HG03342 (cell line): ENCODE measurements at regions not wholly inside any gene's neighbourhood (a gene's known extent, or its start where the extent isn't known, plus 50 kb on each side); places are given as distances from the start of the nearest gene placed in this dataset.
"Not testable (repeated sequence)": the region's sequence is repeated elsewhere in the genome, so short reads cannot be mapped to it uniquely, and the experiment has no call there.

Source experiments
- ATAC-seq: cut with Tn5 transposase; IDR thresholded peaks from one replicate; pipeline ENCODE4 v1.9.1; 2021; ENCODE audit warnings: mild to moderate bottlenecking, moderate library complexity; ENCODE audit not compliant: unreplicated experiment

DNA sequence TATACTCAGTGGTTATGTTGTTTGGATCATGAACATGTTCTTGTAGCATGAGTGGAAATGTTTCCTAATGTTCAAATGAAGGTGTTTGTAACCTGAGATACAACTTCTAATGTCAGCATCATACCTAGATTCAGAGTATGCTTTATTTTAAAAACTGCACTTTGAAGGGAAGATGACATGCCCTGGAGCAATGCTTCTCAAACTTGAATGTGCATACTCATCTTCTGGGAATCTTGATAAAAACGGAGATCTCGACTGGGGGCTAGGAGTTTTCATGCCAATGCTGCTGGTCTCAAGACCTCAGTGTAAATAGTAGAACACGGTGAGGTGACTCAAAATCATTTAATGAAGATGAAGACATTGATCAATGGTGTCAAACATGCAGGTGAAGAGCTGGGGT, 440.0 kb upstream of the NOX3 start:
- no peak for ATAC-seq

DNA sequence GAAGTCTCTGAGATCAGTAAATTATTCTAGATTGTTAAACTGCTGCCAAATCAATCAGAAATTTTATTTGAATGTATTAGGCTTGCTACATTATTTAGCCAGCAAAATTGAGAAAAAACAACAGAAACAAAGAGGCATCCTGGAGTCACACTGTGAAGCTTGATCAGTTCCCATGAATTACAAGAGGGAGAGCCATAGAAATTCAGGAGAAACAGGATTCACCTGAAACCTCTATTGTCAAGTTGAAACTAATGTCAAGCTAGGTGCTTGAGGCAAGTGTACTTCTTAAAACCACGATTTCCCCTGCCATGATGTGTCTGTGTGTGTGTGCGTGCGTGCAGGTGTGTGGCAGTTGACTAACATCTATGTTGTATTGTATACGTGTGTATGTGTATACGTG, 439.1 kb upstream of the NOX3 start:
- no peak for ATAC-seq

DNA sequence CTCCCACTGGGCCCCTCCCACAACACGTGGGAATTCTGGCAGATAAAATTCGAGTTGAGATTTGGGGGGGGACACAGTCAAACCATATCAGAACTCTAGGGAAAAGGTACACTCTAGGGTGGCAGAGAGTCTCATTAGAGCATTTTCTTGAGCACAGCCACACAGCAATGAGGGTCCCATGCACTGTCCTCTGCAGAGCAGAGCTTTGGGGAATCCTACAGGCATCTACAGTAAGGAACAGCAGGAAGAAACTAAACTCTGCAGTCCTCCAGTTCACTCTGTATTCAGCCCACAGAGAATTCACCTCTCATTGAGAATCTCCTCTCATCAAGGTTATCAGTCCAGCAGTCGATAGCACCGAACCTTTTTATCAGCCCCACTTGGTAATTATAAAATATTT, 438.6 kb upstream of the NOX3 start:
- ATAC-seq = no peak

DNA sequence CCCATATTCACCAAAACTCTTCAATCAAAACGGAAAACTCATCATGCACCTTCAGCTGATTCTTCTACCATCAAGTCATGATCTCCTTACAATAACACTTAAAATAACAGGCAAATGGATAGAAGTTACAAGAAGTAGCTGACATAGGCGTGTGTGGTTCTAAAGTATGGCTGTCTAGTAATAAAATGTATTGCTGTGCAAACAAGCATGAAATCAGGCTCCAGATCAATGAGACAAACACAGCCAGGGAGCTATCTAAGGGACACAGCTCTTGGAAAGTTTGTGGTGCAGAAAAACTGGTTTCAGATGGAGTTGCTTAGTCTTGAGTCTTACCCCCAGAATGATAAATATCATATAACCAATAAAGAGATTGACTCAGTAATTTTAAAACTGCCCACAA, 434.8 kb upstream of the NOX3 start:
- no peak for ATAC-seq

DNA sequence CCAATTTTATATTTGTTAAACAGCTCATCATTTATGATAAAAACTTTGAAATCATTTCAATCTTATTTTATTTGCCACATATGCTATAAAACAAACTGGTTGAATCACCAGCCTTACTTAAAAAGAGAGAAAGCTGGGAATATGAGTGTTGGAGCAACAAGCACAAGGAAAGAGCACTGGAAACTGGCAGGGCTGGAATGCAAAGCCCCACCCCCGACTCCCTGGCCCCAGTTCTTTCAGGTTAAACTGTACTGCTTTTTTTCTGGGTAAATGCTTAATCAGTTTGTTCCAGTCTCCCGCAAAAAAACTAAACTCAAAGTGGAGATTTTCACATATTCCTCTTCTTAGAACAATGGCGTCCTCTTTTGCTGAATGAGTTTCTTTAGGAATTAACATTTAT, 433.8 kb upstream of the NOX3 start:
- no peak for ATAC-seq

DNA sequence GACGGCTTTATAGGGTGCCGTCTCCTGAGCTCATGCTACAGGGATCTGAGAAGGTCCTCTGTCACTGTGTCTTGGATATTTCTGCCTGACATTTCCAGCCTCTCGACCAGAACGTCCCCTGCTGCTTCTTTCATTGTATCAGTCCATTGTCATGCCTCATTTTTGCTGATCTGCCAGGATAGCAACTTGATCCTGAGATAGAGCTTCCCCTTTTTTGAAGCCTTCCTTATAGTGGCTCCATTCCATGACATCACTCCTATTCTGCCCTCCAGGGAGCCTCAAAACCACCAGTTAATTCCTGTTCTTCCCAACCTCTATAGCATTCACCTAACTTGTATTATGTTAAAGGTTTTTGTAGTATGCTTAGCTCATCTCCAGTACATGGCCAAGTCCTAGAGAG, 431.8 kb upstream of the NOX3 start:
- ATAC-seq = no peak

DNA sequence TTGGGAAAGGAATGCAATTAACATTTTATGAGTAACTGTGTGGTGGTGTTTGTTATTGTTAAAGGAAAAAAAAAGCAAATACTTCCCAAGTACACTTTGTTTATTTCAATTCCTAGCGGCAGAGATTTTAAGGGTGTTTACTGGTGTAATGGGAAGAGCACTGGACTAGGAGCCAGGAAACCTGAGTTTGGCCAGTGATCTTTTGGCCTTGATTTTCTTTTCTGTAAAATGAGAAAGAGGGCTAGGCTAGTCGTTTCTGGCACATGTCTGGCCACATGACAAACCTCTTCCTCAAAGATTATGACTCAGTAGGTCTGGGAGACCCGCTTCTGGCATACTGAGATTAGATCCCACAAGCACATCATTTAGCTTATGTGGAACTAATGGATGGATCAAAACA, 428.1 kb upstream of the NOX3 start:
- ATAC-seq = no peak

DNA sequence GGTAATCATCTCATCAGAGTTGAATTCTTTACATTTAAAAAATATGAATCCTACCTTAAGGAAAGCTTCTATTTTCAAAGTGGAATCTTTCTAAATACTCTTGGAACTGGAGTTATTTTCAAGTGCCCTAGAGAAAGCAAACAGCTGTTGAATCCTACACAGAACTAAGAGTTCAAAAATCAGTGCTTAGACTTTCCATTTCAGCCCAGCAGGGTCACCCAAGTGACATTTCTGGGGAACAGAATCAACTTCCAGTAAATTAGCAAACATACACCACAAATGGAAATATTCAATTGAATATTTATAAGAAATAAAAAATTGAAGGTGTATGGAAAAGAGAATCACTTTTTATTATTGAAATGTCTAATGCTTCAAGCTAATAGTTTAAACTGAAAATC, 427.7 kb upstream of the NOX3 start:
- no peak for ATAC-seq

DNA sequence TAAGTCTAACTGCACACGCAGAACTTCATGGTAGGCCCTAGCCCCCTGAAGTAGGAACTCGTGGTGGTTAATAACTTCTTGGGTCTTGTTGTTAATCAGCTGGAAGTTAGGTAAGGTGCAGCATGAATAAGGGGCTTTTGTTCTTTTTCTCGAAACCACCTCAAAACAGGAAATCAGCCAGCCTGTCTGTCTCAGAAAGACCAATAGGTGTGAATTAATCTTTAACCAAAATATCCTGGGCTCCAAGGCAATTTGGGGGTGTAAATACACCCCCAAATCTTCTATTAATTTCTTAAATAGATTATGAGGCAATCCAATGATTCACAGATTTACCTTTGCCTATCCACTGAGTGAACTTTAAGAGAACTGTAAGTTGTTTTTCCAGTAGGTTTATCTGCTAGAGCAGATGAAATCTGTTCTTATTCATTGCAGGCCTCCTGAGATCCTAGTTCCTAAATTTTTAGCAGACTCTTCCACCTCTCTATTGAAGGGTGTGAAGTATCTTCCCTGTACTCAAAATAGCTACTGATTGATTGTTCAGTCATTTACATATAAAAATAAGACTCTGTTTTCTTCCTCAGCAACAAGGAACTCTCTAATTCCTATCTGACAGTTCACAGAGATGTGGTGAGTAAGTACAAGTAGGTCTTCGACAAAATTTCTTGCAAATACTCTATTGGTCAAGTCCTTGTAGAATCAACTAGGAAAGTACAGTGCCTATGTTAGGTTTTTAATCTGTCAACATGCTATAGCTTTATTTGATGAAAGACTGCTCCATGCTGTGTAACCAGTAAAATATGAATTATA, 427.1 kb upstream of the NOX3 start:
- ATAC-seq = peak; percentile 88

DNA sequence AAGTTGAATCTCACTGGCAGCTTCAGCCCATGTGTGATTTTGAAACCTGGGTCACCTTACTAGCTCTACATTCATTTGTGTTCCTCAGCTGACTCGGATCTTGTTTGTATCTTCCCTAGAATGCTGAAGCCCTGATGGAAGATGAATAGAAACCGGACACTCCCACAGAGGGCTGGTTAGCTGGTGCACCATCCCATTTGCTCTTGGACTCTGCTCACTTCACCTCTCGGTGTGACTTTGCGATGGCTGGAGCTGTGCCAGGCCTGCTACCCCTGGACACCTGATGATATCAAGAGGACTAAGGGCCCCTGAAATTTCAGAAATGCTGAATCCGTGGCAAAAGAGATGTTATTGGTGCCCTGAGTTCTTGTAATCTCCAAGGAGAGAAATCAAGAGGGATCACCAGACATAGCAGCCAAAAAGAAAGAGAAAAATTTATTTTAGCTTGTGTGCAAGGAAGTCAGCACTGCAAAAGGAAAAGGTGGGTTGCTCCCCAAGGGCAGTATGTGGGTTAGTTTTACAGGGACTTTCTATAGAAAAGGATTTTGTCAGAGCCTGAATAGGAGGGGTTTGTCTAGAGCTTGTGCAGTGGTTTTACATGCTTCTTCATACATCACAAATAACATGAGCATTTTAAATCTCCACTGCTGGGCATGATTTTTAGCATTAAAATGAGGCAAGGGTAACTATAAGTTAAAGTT, 426.3 kb upstream of the NOX3 start:
- ATAC-seq = peak; percentile 35

DNA sequence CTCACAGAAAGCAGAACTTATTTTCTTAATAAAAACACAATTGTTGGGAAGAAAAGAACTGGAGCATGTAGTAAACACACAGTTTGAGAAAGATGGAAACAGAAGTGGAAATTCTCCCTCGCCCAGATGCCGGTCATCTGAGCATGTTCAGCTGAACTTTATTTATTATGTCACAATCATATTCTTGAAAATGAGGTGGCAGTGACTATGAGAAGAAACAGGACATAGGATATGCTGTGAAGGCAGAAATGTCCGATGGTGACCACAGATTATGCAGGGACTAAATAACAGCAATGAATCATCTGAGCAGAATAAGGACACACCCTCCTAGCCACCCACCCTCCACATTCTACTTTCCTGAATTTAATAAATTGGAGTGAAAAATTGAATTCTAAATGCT, 425.3 kb upstream of the NOX3 start:
- no peak for ATAC-seq

DNA sequence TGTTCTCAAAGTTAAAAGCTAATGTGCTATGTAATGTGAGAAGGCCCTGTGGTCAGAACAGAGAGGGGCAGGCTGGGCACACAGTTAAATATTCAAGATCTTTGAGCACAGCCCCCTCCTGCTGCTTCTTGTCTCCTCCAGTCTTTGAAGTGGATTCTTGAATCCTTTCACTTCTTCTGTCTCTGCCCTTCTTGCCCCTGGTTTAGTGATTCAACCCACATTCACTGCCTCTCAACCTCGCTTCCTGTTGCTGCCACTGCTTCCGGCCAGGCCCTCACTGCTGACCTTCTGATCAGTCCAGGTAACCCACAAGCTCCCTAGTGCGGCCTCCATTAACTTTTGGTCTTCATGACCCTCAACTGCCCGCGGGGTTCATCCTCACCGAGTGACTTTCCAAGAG, 417.3 kb upstream of the NOX3 start:
- no peak for ATAC-seq

DNA sequence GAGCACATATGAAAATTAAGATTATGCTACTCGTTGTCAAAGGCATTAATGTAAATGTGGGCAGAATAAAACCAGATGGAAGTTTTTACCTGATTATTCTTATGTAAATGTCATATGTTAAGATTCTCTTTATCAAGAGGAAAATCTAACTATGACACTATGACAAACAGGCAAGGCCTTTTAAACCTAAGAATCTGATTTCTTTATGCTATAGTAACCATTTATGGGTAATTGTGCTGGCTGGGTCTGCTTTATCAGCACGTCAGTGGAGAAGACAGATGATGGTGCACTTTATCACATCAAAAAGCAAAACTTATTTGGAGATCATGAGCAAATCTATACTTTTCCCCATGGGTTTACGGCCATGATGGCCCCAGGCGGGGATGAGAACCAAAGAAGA, 412.0 kb upstream of the NOX3 start:
- no peak for ATAC-seq

DNA sequence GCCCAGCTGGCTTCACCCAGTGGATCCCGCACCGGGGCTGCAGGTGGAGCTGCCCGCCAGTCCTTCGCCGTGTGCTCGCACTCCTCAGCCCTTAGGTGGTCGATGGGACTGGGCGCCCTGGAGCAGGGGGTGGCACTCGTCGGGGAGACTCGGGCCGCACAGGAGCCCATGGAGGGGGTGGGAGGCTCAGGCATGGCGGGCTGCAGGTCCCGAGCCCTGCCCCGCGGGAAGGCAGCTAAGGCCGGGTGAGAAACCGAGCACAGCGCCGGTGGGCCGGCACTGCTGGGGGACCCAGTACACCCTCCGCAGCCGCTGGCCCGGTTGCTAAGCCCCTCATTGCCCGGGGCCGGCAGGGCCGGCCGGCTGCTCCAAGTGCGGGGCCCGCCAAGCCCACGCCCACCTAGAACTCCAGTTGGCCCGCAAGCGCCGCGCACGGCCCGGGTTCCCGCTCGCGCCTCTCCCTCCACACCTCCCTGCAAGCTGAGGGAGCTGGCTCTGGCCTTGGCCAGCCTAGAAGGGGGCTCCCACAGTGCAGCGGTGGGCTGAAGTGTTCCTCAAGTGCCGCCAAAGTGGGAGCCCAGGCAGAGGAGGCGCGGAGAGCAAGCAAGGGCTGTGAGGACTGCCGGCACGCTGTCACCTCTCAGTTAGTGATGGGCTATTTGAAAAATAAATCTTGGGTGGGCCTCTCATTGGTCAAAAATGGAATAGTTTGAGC, 411.2 kb upstream of the NOX3 start:
- ATAC-seq = not testable (repeated sequence)

DNA sequence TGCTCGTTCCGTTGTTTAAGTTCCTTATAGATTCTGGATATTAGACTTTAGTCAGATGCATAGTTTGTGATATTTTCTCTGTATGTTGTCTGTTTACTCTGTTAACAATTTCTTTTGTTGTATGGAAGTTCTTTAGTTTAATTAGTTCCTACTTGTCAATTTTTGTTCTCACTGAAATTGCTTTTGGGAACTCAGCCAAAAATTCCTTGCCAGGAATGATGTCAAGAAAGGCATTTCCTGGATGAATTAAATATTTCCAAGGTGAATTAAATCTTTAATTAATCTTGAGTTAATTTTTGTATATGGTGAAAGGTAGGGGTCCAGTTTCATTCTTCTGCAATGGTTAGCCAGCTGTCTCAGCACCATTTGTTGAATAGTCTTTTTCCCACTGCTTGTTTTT, 406.2 kb upstream of the NOX3 start:
- no peak for ATAC-seq

DNA sequence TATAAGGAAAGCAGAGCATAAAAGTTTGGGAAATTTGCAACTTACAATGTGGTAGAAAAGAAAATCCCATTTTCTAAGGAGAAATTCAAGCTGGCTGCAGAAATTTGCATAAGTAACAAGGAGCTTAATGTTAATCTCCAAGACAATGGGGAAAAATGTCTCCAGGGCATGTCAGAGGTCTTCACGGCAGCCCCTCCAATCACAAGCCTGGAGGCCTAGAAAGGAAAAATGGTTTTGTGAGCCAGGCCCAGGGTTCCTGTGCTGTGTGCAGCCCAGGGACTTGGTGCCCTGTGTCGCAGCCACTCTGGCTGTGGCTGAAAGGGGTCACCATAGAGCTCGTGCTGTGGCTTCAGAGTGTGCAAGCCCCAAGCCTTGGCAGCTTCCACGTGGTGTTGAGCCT, 403.3 kb upstream of the NOX3 start:
- not testable (repeated sequence) for ATAC-seq

DNA sequence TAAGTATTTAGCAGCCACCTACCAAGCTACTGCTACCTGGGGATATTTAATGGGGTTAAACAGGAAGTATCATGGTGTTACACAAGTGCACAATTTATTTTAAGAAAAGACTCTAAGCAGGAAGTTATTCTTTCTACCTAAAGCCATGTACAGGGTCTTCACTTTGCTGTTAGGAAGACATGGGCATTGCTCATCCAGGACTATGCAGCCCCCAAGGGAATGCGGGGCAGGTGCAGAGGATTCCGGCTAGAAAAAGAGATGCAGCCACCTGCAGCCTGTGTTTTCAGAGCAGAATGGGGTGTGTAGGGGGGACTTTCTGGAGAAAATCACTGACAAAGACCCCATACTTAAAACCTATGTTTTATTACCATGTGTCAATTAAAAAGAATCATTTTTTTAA, 399.1 kb upstream of the NOX3 start:
- no peak for ATAC-seq

DNA sequence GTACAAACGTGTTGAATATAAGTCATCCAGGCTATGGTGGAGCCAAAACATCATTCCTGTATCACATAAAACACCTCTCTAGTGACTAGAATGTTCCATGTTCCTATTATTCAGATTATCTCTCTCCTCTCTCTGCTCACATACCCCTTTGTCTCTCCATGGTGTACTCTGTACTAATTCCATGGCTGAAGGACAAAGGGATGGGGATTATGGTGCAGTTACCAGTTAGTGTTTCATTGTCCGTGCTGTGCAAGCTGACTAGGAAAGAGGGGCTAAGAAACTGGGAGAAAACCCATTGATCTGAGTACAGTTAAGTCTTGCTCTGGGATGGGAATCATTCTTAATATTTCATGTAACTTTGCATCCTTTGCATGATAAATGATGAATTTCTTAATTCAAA, 397.4 kb upstream of the NOX3 start:
- no peak for ATAC-seq

DNA sequence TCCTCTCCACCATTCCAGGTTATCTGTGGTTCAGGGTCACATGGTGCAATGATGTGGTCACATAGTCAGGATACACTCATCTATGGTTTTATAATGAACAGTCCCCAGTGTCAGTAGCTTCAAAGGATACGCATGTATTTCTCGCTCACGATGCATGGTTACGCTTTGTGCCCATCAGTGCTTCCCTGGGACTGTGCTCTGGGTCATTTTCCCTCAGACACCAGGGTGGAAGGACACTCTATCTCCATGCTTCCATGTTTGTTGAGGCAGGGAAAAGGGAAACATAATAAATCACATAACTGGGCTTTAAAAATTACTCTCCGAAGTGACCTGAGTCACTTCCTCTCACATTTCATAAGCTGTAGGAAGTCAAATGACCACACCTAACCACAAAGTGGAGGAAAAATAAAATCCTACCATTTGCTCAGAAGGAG, 394.8 kb upstream of the NOX3 start:
- no peak for ATAC-seq

DNA sequence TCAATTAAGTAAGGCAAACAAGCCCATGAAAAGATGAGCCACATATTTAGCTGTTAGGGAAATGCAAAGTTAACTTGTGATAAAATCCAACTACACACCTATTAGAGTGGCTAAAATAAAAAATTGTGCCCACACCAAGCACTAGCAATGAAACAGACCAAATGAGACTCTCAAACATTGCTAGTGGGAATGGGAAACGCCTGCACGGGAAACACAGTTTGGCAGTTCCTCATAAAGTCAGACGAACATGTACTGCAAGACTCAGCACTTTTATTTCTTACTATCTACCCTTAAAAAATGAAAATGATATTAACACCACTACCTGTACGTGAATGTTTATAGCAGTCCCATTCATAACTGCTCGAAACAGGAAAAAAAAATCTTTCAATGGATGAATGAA, 392.1 kb upstream of the NOX3 start:
- ATAC-seq = no peak

DNA sequence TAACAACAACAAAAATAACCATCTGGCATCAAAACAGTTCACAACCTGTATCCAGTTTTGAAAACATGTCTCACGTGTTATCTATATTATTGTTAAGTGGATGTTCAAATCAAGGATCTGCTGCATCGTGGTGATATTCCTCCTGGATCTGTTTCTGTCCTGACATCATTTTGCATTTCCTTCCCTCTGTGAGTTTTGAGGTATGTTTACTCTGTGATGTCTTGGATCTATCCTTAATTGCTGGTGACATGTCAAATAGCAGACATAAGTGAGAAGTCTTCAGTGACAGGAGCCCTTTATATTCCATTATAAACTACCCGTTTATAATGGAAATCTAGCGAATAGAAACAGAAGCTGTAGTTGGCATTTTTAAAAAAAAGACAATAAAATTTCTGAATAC, 381.8 kb upstream of the NOX3 start:
- ATAC-seq = no peak

DNA sequence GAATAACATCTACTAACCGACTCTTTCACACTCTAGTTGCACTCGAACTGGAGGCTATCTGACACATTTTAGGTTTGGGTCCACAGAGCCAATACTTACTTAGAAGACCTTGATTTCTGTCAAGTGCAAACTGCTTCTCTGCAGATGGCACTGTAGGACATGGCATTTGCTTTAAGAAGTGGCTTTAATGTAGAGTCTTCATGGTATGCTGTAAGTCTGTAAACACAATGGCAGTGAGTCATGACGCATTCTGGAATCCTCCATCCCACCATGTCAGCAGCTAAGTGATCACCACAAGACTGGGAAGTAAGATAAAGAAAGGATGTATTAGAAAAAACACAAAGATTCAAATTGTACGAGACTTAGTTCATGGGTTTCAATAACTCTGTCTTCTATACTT, 377.0 kb upstream of the NOX3 start:
- ATAC-seq = no peak
